HFF-Myc (cell line): ENCODE measurements at regions not wholly inside any gene's neighbourhood (a gene's known extent, or its start where the extent isn't known, plus 50 kb on each side); places are given as distances from the start of the nearest gene placed in this dataset.

Experiments used
- DNase-seq: peaks from one replicate; pipeline ENCODE4 v3.0.0-alpha.2; 2011; ENCODE audit warnings: low read depth; ENCODE audit errors: extremely low read depth
- H3K4me3 ChIP-seq: replicated peaks from 2 replicates; pipeline ENCODE4 v1.5.1; 2011; ENCODE audit warnings: low read depth, mild to moderate bottlenecking, control low read depth, low read length
- CTCF ChIP-seq: IDR thresholded peaks from 2 replicates; pipeline ENCODE4 v1.5.1; 2012; ENCODE audit warnings: mild to moderate bottlenecking, low read depth, low read length, control low read depth; ENCODE audit errors: missing control alignments

DNA sequence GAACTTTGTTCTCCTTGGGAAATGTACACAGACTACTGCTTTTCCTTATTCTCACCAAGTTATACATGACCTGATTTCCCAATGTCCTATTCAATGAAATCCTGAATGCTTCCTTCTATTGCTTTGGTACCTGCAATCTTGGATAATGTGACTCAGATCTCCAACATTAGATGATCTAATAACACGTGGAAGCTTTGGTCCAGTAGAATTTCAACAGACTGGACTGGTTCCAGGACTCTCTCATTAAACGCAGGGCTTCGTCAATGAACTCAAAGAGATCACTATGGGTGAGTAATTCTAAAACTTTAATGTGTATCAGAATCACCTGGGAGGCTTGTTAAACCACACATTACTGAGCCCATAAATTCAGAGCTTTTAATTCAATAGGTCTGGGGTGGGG is 413.6 kb upstream of the KCNH7 start:
- no peak for DNase-seq

DNA sequence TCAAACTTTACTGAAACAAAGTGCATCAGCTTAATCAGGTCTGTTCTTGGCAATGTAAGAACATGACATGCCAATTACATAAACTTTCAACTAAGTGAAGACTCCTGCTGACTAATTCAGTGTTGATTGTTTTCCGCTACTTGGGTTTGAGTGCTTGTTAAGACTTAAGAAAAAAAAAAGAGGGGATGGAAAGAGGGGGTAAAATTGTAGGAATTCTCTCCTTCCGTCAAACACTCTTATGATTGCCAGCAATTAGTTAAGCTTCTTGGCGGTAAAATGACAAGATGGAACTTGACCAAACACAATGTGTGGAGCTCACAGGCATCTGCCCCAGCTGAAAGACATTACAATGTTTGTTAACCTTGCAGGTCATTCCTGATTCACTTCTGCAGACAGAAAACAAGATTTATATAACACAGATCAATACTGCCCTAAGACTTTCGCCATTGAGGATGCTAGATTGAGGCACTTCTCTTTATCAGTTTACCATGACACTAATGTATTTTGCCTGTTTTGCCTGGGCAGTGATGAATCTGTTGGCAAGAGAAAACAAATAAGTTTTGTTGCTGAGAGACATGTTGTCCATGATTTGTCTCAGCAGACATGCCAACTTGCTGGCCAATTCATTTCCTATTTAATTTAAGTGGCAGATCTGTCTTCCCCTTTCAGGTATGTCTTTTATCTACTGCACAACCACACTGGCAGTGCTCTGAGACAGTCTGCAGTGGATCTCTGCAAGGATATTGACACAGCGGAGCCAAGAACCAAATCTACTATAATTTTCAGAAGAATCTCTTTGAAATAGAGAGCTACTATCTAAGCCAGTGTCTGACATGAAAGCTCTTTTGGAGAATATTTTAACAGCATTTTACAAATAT is 410.0 kb upstream of the KCNH7 start:
- DNase-seq: no peak
- H3K4me3 ChIP-seq: no peak overlapping the region
- no peak for TF ChIP-seq CTCF

More for the DNA sequence above, 413.6 kb upstream of the KCNH7 start:
- no peak for TF ChIP-seq CTCF
- no peak overlapping the region for H3K4me3 ChIP-seq

DNA sequence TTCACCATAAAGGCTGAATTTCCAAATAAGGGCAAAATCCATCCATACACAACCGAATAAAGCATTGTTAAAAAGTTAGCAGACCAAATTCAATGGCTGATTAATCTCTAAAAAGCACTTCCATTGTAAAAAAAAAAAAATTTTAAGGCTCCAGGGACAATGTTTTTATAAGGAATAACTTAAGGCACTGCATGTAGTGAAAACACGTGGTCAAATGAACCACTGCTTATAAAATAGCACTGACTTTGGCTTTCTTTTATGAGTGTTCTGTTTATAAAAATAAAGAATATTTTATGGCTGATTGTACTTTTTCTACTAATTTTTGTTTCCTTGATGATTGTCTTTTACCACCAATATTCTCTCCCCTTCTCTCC is 409.3 kb upstream of the KCNH7 start:
- DNase-seq: no peak
- H3K4me3 ChIP-seq: no peak overlapping the region
- no peak for TF ChIP-seq CTCF

DNA sequence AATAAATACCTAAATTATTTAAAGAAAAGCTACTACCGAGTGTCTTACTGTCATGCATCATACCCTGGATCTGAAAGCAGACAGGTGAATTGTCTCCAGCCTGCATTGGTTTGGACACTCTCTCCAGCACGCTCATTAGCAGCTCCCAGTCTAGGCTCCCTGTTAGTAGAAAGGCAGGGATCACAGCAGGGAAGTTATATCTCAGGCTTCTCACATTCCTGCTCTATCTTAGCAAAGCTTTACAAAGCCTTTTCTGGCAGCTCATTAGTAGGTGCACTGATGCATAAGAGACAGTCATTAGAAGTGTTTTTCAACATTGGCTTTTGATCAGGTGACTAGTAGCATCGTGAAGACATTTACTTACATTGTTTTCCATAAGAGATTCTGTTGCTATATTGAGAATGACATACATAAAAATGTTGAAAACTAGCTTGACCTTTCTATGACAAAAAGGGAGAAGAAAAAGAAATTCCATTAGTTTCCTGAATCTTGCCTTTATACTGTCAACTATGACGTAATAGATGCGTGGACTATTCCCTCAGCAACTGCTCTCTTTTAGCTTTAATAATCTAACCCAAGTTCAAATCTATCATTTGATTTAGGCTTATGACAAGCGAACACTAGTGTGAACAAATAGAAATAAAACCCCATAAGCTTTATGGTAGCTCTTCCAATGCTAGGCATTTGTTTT is 408.7 kb upstream of the KCNH7 start:
- no peak for TF ChIP-seq CTCF
- no peak for DNase-seq
- no peak overlapping the region for H3K4me3 ChIP-seq

DNA sequence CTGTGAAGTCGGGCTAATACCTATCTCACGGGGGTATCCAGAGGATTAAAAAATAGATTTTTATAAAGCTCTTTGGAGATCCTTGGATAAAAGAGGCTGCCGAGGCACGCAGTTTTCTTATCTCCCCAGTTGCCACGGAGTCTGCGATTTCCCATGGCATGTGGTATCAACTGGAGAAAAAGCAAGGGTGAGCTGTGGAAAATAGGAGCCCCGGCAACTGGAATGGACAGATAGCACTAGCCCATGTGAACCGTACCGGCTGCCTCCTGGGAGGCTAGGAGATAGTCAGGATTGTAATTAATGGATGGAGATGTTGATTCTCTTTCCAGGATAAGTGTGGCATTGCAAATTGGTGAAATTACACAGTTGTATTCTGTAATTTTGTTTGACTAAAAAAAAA is 407.6 kb upstream of the KCNH7 start:
- no peak overlapping the region for H3K4me3 ChIP-seq
- no peak for DNase-seq
- no peak for TF ChIP-seq CTCF

GRCh38 chr2:163236553-163236952 is 398.0 kb upstream of the KCNH7 start:
- no peak overlapping the region for H3K4me3 ChIP-seq
- TF ChIP-seq CTCF: no peak
- no peak for DNase-seq

DNA sequence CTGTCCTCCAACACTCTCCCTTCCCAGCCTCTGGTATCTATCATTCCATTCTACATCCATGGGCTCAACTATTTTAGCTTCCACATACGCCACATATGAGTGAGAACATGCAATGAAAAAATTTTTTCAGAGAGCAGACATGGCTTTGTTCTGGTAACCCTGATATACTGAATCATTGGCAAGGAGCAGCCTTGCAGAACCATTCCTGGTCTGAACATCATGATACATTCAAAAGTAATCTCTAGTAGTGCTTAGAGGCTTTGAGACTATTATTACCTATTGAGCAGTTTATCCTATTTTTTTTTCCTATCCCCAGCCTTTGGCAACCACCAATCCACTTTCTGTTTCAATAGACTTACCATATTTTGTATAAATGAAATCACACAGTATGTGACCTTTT is 393.1 kb upstream of the KCNH7 start:
- TF ChIP-seq CTCF: no peak
- H3K4me3 ChIP-seq: no peak overlapping the region
- DNase-seq: no peak
